ENCODE measurements at regions not wholly inside any gene's neighbourhood (a gene's known extent, or its start where the extent isn't known, plus 50 kb on each side); places are given as distances from the start of the nearest gene placed in this dataset.

DNA sequence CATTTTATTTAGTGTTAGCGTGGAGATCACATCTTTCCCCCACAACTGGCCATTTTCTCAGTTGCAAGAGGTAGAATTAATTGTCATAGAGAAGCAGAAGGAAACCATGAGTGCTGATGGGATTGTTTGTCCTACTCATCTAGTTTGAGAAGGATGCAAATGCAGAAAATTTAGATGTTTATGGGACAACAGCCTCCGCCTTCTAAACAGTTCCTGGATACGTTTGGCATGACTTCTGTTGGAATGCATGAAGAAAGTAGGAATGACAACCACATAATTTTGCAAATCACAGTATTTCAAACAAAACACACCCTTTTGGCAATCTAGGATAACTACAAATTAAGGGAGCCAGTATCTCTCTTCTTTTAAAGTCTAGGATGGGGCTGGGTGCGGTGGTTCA, 240.1 kb upstream of the SUCLG2 start:
- TF ChIP-seq POLR2A (IDR thresholded peaks at IDR 0.05; ENCODE audit: low read length) (no peak), GATA1 (IDR thresholded peaks at IDR 0.05; ENCODE audit: low read depth, low read length) (no peak)

All from erythroblast (primary cell).